ENCODE measurements at regions not wholly inside any gene's neighbourhood (a gene's known extent, or its start where the extent isn't known, plus 50 kb on each side); places are given as distances from the start of the nearest gene placed in this dataset.
"Not testable (repeated sequence)": the region's sequence is repeated elsewhere in the genome, so short reads cannot be mapped to it uniquely, and the experiment has no call there.

GRCh38 chr12:42003031-42003430, 141.6 kb downstream of the GXYLT1 start:
- Mint-ChIP-seq H3K4me3 (no peak overlapping the region), H3K27ac (no peak overlapping the region), H3K36me3 (no peaks in the 10 kb centered on the region), H3K4me1 (no peaks in the 10 kb centered on the region), H3K27me3 (ENCODE audit: low read depth in 3 of 3) (peaks cover 0 to 4% (median 3%) of the 10 kb centered on the region in 3 donors), H3K9me3 (no peaks in the 10 kb centered on the region)
- no peak for DNase-seq

GRCh38 chr12:42002563-42002962, 142.1 kb downstream of the GXYLT1 start:
- DNase-seq: no peak
- no peaks in the 10 kb centered on the region for H3K9me3 Mint-ChIP-seq
- peaks cover 2 to 4% (median 3%) of the 10 kb centered on the region in 3 donors for H3K27me3 Mint-ChIP-seq (ENCODE audit: low read depth in 3 of 3)
- H3K4me1 Mint-ChIP-seq: no peaks in the 10 kb centered on the region
- H3K36me3 Mint-ChIP-seq: no peaks in the 10 kb centered on the region
- H3K27ac Mint-ChIP-seq: no peak overlapping the region
- no peak overlapping the region for H3K4me3 Mint-ChIP-seq

GRCh38 chr12:41998436-41998835, 146.2 kb downstream of the GXYLT1 start:
- H3K27me3 Mint-ChIP-seq (ENCODE audit: low read depth in 3 of 3): peaks cover 3 to 4% (median 4%) of the 10 kb centered on the region in 3 donors

GRCh38 chr12:41993283-41993682, 151.4 kb downstream of the GXYLT1 start:
- Mint-ChIP-seq H3K4me1 (no peaks in the 10 kb centered on the region), H3K27ac (no peak overlapping the region), H3K36me3 (no peaks in the 10 kb centered on the region), H3K27me3 (ENCODE audit: low read depth in 3 of 3) (peaks cover 0 to 8% (median 2%) of the 10 kb centered on the region in 3 donors), H3K9me3 (no peaks in the 10 kb centered on the region), H3K4me3 (no peak overlapping the region)
- no peak for DNase-seq

More at GRCh38 chr12:41998436-41998835, 146.2 kb downstream of the GXYLT1 start:
- no peaks in the 10 kb centered on the region for H3K36me3 Mint-ChIP-seq
- no peaks in the 10 kb centered on the region for H3K9me3 Mint-ChIP-seq
- H3K4me1 Mint-ChIP-seq: no peaks in the 10 kb centered on the region
- DNase-seq: no peak
- H3K4me3 Mint-ChIP-seq: no peak overlapping the region
- H3K27ac Mint-ChIP-seq: no peak overlapping the region

GRCh38 chr12:41992692-41993215, 151.9 kb downstream of the GXYLT1 start:
- H3K27me3 Mint-ChIP-seq (ENCODE audit: low read depth in 3 of 3): peaks cover 0 to 6% (median 0%) of the 10 kb centered on the region in 3 donors
- no peaks in the 10 kb centered on the region for H3K36me3 Mint-ChIP-seq
- no peak for DNase-seq
- H3K9me3 Mint-ChIP-seq: no peaks in the 10 kb centered on the region
- no peaks in the 10 kb centered on the region for H3K4me1 Mint-ChIP-seq
- H3K27ac Mint-ChIP-seq: no peak overlapping the region
- H3K4me3 Mint-ChIP-seq: no peak overlapping the region

- Mint-ChIP-seq H3K36me3 (no peaks in the 10 kb centered on the region), H3K9me3 (no peaks in the 10 kb centered on the region), H3K27me3 (ENCODE audit: low read depth in 3 of 3) (peaks cover 0 to 6% (median 1%) of the 10 kb centered on the region in 3 donors), H3K4me1 (no peaks in the 10 kb centered on the region), H3K27ac (no peak overlapping the region), H3K4me3 (no peak overlapping the region)
- no peak for DNase-seq
These were observed 152.7 kb downstream of the GXYLT1 start for GRCh38 chr12:41992022-41992421.

- H3K27ac Mint-ChIP-seq: no peak overlapping the region
- no peak for DNase-seq
- H3K4me3 Mint-ChIP-seq: no peak overlapping the region
- H3K9me3 Mint-ChIP-seq: no peaks in the 10 kb centered on the region
- peaks cover 3 to 6% (median 5%) of the 10 kb centered on the region in 3 donors for H3K27me3 Mint-ChIP-seq (ENCODE audit: low read depth in 3 of 3)
- H3K36me3 Mint-ChIP-seq: no peaks in the 10 kb centered on the region
- no peaks in the 10 kb centered on the region for H3K4me1 Mint-ChIP-seq
These were observed 156.0 kb downstream of the GXYLT1 start for GRCh38 chr12:41988715-41989114.

- H3K36me3 Mint-ChIP-seq; DNase-seq; H3K4me1 Mint-ChIP-seq; H3K9me3 Mint-ChIP-seq; H3K27ac Mint-ChIP-seq; H3K27me3 Mint-ChIP-seq (ENCODE audit: low read depth in 3 of 3); H3K4me3 Mint-ChIP-seq: not testable (repeated sequence)
These were observed 158.2 kb downstream of the GXYLT1 start for GRCh38 chr12:41986513-41986912.

GRCh38 chr12:41983856-41984255, 160.8 kb downstream of the GXYLT1 start:
- H3K4me3 Mint-ChIP-seq: no peak overlapping the region
- H3K9me3 Mint-ChIP-seq: peaks cover 0 to 2% (median 0%) of the 10 kb centered on the region in 6 donors
- no peaks in the 10 kb centered on the region for H3K4me1 Mint-ChIP-seq
- H3K36me3 Mint-ChIP-seq: no peaks in the 10 kb centered on the region
- no peak overlapping the region for H3K27ac Mint-ChIP-seq
- H3K27me3 Mint-ChIP-seq (ENCODE audit: low read depth in 3 of 3): peaks cover 4 to 5% (median 4%) of the 10 kb centered on the region in 3 donors
- no peak for DNase-seq

GRCh38 chr12:41983394-41983793, 161.3 kb downstream of the GXYLT1 start:
- no peak overlapping the region for H3K27ac Mint-ChIP-seq
- H3K4me3 Mint-ChIP-seq: no peak overlapping the region
- peaks cover 0 to 2% (median 0%) of the 10 kb centered on the region in 6 donors for H3K9me3 Mint-ChIP-seq
- H3K36me3 Mint-ChIP-seq: no peaks in the 10 kb centered on the region
- no peak for DNase-seq
- H3K4me1 Mint-ChIP-seq: no peaks in the 10 kb centered on the region
- peaks cover 4 to 5% (median 4%) of the 10 kb centered on the region in 3 donors for H3K27me3 Mint-ChIP-seq (ENCODE audit: low read depth in 3 of 3)

- no peak for DNase-seq
- peaks cover 0 to 4% (median 0%) of the 10 kb centered on the region in 6 donors for H3K9me3 Mint-ChIP-seq
- H3K4me1 Mint-ChIP-seq: no peaks in the 10 kb centered on the region
- H3K27ac Mint-ChIP-seq: no peak overlapping the region
- peaks cover 4 to 6% (median 4%) of the 10 kb centered on the region in 3 donors for H3K27me3 Mint-ChIP-seq (ENCODE audit: low read depth in 3 of 3)
- H3K4me3 Mint-ChIP-seq: no peak overlapping the region
- H3K36me3 Mint-ChIP-seq: no peaks in the 10 kb centered on the region
These were observed 162.9 kb downstream of the GXYLT1 start for GRCh38 chr12:41981758-41982157.

- Mint-ChIP-seq H3K4me1 (no peaks in the 10 kb centered on the region), H3K27ac (no peak overlapping the region), H3K4me3 (no peak overlapping the region), H3K36me3 (no peaks in the 10 kb centered on the region), H3K9me3 (peaks cover 0 to 4% (median 0%) of the 10 kb centered on the region in 6 donors), H3K27me3 (ENCODE audit: low read depth in 3 of 3) (peaks cover 1 to 6% (median 4%) of the 10 kb centered on the region in 3 donors)
- DNase-seq: no peak
These were observed 163.7 kb downstream of the GXYLT1 start for GRCh38 chr12:41981013-41981412.

- Mint-ChIP-seq H3K27me3 (ENCODE audit: low read depth in 3 of 3) (peaks cover 1 to 4% (median 2%) of the 10 kb centered on the region in 3 donors), H3K9me3 (peaks cover 0 to 4% (median 0%) of the 10 kb centered on the region in 6 donors), H3K27ac (no peak overlapping the region)
These were observed 164.3 kb downstream of the GXYLT1 start for GRCh38 chr12:41980390-41980789.

GRCh38 chr12:41979574-41979973, 165.1 kb downstream of the GXYLT1 start:
- H3K27ac Mint-ChIP-seq: no peak overlapping the region
- H3K9me3 Mint-ChIP-seq: peaks cover 0 to 4% (median 0%) of the 10 kb centered on the region in 6 donors
- H3K36me3 Mint-ChIP-seq: no peaks in the 10 kb centered on the region
- DNase-seq: no peak
- H3K27me3 Mint-ChIP-seq (ENCODE audit: low read depth in 3 of 3): peaks cover 0 to 4% (median 1%) of the 10 kb centered on the region in 3 donors
- no peaks in the 10 kb centered on the region for H3K4me1 Mint-ChIP-seq
- no peak overlapping the region for H3K4me3 Mint-ChIP-seq

More at GRCh38 chr12:41980390-41980789, 164.3 kb downstream of the GXYLT1 start:
- no peak for DNase-seq
- Mint-ChIP-seq H3K36me3 (no peaks in the 10 kb centered on the region), H3K4me3 (no peak overlapping the region), H3K4me1 (no peaks in the 10 kb centered on the region)

GRCh38 chr12:41972598-41972997, 172.1 kb downstream of the GXYLT1 start:
- no peak overlapping the region for H3K4me3 Mint-ChIP-seq
- no peak for DNase-seq
- no peaks in the 10 kb centered on the region for H3K4me1 Mint-ChIP-seq
- peaks cover 0 to 2% (median 0%) of the 10 kb centered on the region in 6 donors for H3K9me3 Mint-ChIP-seq
- H3K36me3 Mint-ChIP-seq: no peaks in the 10 kb centered on the region
- H3K27me3 Mint-ChIP-seq (ENCODE audit: low read depth in 3 of 3): peaks cover 0 to 1% (median 1%) of the 10 kb centered on the region in 3 donors
- H3K27ac Mint-ChIP-seq: no peak overlapping the region
